Heart left ventricle (tissue), 16 donors: ENCODE measurements at regions not wholly inside any gene's neighbourhood (a gene's known extent, or its start where the extent isn't known, plus 50 kb on each side); places are given as distances from the start of the nearest gene placed in this dataset.
A peak's percentile ranks its signal among the peaks of the same experiment; 100 is the strongest.

ENCODE experiments used
- ATAC-seq, 4 donors: fragments of 200-7000 bp; cut with Tn5 transposase; one replicate each; pipeline ENCODE4 v1.9.1; 2020 to 2022; ENCODE audit warnings: moderate library complexity in 4 of 4, mild to moderate bottlenecking in 3 of 4, moderate number of reproducible peaks in 1 of 4
- DNase-seq, 5 donors: peaks; one replicate each; pipeline ENCODE4 v3.0.0-alpha.2; 2020
- H3K27ac ChIP-seq, 12 donors: fragments of 200-600 bp; sonication (generic) in 4 of 12; one replicate each; pipeline versions ENCODE4 v1.5.0 to v1.8.0; 2016 to 2022; ENCODE audit warnings: mild to moderate bottlenecking in 2 of 12
- H3K27me3 ChIP-seq, 9 donors: fragments of 200-600 bp; sonication (generic) in 2 of 9; one replicate each; pipeline versions ENCODE4 v1.5.1 to v1.8.0; 2016 to 2022; ENCODE audit warnings: mild to moderate bottlenecking in 3 of 9
- H3K36me3 ChIP-seq, 9 donors: fragments of 200-600 bp; sonication (generic) in 2 of 9; one replicate each; pipeline versions ENCODE4 v1.5.0 to v1.8.0; 2018 to 2022; ENCODE audit warnings: mild to moderate bottlenecking in 2 of 9
- H3K4me1 ChIP-seq, 12 donors: fragments of 200-600 bp; sonication (generic) in 4 of 12; one replicate each; pipeline versions ENCODE4 v1.5.0 to v1.8.0; 2016 to 2022; ENCODE audit warnings: mild to moderate bottlenecking in 3 of 12
- H3K4me3 ChIP-seq, 12 donors: fragments of 200-600 bp; sonication (generic) in 4 of 12; one replicate each; pipeline versions ENCODE4 v1.5.0 to v1.8.0; 2017 to 2022; ENCODE audit warnings: mild to moderate bottlenecking in 9 of 12, moderate library complexity in 4 of 12
- H3K9me3 ChIP-seq, 12 donors: fragments of 200-600 bp; sonication (generic) in 4 of 12; one replicate each; pipeline versions ENCODE4 v1.5.0 to v1.8.0; 2016 to 2022; ENCODE audit warnings: mild to moderate bottlenecking in 1 of 12
- CTCF ChIP-seq, 12 donors: fragments of 200-600 bp; sonication (generic) in 4 of 12; IDR thresholded peaks; one replicate each; pipeline versions ENCODE4 v1.5.0 to v1.8.0; 2018 to 2022; ENCODE audit warnings: antibody characterized with exemption in 12 of 12, mild to moderate bottlenecking in 5 of 12
- POLR2A ChIP-seq, 2 donors: fragments of 450-650 bp; IDR thresholded peaks; one replicate each; pipeline ENCODE4 v1.6.1; 2017; ENCODE audit warnings: antibody characterized with exemption in 2 of 2, mild to moderate bottlenecking in 2 of 2, moderate library complexity in 2 of 2
- WGBS, 4 donors: extraction: QIAGEN DNeasy Blood & Tissue Kit in 2 of 4; methylation state at CpG; one replicate each; pipeline versions ENCODE4 v1.1.5 to v1.1.7; 2013 to 2018; 5-methylcytosine and 5-hydroxymethylcytosine counted together
- intact Hi-C, 10 donors: fragments of 100-400 bp; cut with DNase I; formaldehyde crosslinking; loops; one replicate each; pipeline versions ENCODE4 v1.11.1 to v1.14.2; 2022
- donor health status: ischemic (EF 13 %, LVEDD 7.1; RV severe dilation, severe dysfunction).
- donor health status: healthy with polysubstance abuse.
- donor health status: DM: no; HTN: yes; CAD: no.
- donor health status: DM: no; HTN: no; CAD: no.
- donor health status: ischemic (EF 25% LVEDD 6.9; RV normal size, moderate dysfunction).
- donor health status: ischemic (EF 25% LVEDD 5.7; RV mildly dilated, moderate dysfunction).
- donor health status: healthy.
- donor health status: DM: yes; HTN: yes; CAD: no.
- donor health status: ischemic (EF 35%, LVEDD 5.7; RV mildly dilated, moderate dysfunction).
- donor health status: nonischemic (EF 11% LVEDD 7.7; RV severe dilation, severe dysfunction).
- donor health status: DM: yes; HTN: yes; CAD: no.
- donor health status: PGD.
- donor health status: ischemic (EF 29% LVEDD 5.4; RV normal size, mild dysfunction).
- donor health status: nonischemic (EF 23%, LVEDD 6.1; RV moderate dilation, normal function).

DNA sequence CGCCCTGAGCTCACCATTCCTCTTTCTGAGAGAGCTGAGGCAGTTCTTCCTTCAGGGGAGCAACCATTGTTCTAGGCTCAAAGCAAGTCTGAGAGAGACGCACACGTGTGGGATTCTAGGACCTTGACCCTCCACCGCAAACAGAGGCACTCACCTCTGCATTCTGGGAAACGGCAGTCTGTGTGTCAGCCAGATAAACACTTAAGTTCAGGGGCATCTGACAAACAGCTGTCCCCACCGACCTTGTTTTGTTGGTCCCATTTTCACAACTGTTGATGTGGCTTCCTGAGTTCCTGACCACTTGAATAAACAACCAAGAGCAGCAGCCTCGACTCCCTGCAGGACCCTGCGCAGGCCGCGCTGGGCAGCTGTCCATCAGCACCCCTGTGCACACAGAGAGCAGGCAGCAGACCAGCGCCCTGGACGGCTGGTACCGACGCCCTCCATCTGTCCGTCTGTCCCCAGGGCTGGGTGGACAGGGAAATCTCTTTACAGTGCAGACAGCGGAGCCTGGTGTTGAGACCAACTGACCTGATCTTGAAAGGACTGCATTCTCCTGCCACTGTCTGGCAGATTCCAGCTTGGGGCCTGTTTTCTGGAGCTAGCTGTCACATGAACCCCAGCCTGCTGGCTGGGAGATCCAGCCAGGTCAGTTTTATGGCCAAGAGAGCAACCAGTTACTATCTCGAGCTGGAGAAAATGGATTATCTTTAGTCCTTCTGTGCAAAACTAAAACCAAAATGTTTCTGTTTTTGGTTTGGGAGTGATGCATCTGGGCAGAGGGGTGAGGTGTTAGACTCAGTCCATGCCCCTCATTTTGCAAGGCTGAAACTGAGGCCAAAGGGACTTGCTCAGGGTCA is 64.2 kb downstream of the FAM43A start:
- peak in 2 of 4 donors; percentile 48 to 65 for ATAC-seq
- TF ChIP-seq CTCF (IDR thresholded peaks at IDR 0.05) (no peak), POLR2A (IDR thresholded peaks at IDR 0.05) (no peak)
- no peak overlapping the region for H3K4me3 ChIP-seq
- no peaks in the 10 kb centered on the region for H3K36me3 ChIP-seq
- no peaks in the 10 kb centered on the region for H3K27me3 ChIP-seq
- intact Hi-C loops = no loop called here
- 54 to 63% (median 60%) methylated on average over 15 to 17 of the region's 17 CpGs for WGBS, 4 donors
- no peaks in the 10 kb centered on the region for H3K9me3 ChIP-seq
- H3K27ac ChIP-seq = no peak overlapping the region
- DNase-seq = no peak
- H3K4me1 ChIP-seq = peaks cover 0 to 8% (median 0%) of the 10 kb centered on the region in 12 donors

- Histone ChIP-seq H3K27me3 (no peaks in the 10 kb centered on the region), H3K36me3 (no peaks in the 10 kb centered on the region), H3K4me3 (no peak overlapping the region), H3K27ac (no peak overlapping the region), H3K9me3 (no peaks in the 10 kb centered on the region), H3K4me1 (peaks cover 0 to 7% (median 0%) of the 10 kb centered on the region in 12 donors)
- 81 to 86% (median 83%) methylated on average over 5 of the region's 5 CpGs for WGBS, 4 donors
- intact Hi-C loops = no loop called here
- ATAC-seq (no peak), DNase-seq (no peak)
- TF ChIP-seq CTCF (IDR thresholded peaks at IDR 0.05) (no peak), POLR2A (IDR thresholded peaks at IDR 0.05) (no peak)
Measured at GRCh38 chr3:194750491-194750828, 64.8 kb downstream of the FAM43A start.

- TF ChIP-seq CTCF (IDR thresholded peaks at IDR 0.05) (no peak), POLR2A (IDR thresholded peaks at IDR 0.05) (no peak)
- intact Hi-C loops = no loop called here
- no peak overlapping the region for H3K4me3 ChIP-seq
- no peaks in the 10 kb centered on the region for H3K9me3 ChIP-seq
- DNase-seq = no peak
- ATAC-seq = peak in 1 of 4 donors; percentile 10
- no peaks in the 10 kb centered on the region for H3K27me3 ChIP-seq
- 87 to 90% (median 88%) methylated on average over 22 to 29 of the region's 29 CpGs for WGBS, 4 donors
- no peaks in the 10 kb centered on the region for H3K36me3 ChIP-seq
- peaks cover 0 to 17% (median 7%) of the 10 kb centered on the region in 12 donors for H3K4me1 ChIP-seq
- H3K27ac ChIP-seq = no peak overlapping the region
Measured at GRCh38 chr3:194755671-194756459, 70.2 kb downstream of the FAM43A start.

DNA sequence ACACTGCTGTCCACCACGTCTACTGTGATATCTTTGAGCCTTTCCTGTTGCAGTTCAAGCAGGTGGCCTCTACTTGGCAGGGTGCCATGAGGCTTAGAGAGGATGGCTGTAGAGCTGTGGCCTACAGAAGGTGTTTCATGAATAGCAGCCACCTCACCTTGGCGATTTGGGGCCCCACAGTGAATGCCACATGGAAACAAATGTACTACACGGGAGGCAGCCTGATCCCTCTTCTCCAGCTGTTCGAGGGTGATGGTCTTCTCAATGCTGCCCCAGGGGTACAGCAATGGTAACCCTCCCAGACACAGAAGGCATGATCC is 70.7 kb downstream of the FAM43A start:
- peaks cover 0 to 20% (median 8%) of the 10 kb centered on the region in 12 donors for H3K4me1 ChIP-seq
- H3K36me3 ChIP-seq = no peaks in the 10 kb centered on the region
- DNase-seq (no peak), ATAC-seq (no peak)
- H3K9me3 ChIP-seq = no peaks in the 10 kb centered on the region
- H3K27ac ChIP-seq = peak overlapping the region in 1 of 12 donors; percentile 64
- no peak overlapping the region for H3K4me3 ChIP-seq
- intact Hi-C loops = no loop called here
- WGBS, 4 donors = 62 to 78% (median 66%) methylated on average over 4 of the region's 4 CpGs
- no peak for TF ChIP-seq CTCF (IDR thresholded peaks at IDR 0.05)
- TF ChIP-seq POLR2A (IDR thresholded peaks at IDR 0.05) = no peak
- H3K27me3 ChIP-seq = no peaks in the 10 kb centered on the region
